H7 (cell line): ENCODE measurements at regions not wholly inside any gene's neighbourhood (a gene's known extent, or its start where the extent isn't known, plus 50 kb on each side); places are given as distances from the start of the nearest gene placed in this dataset.
"Not testable (repeated sequence)": the region's sequence is repeated elsewhere in the genome, so short reads cannot be mapped to it uniquely, and the experiment has no call there.

Experiments
- DNase-seq: peaks from one replicate; pipeline ENCODE4 v3.0.0; 2012
- H3K27me3 ChIP-seq: 2 replicates; pipeline ENCODE4 v1.6.0; 2011; ENCODE audit warnings: mild to moderate bottlenecking, low read length; ENCODE audit not compliant: control insufficient read depth, insufficient read depth
- H3K36me3 ChIP-seq: replicated peaks from 2 replicates; pipeline ENCODE4 v1.5.1; 2011; ENCODE audit warnings: low read length; ENCODE audit not compliant: control insufficient read depth, insufficient read depth
- H3K4me3 ChIP-seq: 2 replicates; pipeline ENCODE4 v1.5.1; 2011; ENCODE audit warnings: low read depth, mild to moderate bottlenecking, control low read depth, low read length, moderate library complexity; ENCODE audit not compliant: insufficient read depth

- H3K36me3 ChIP-seq = no peaks in the 10 kb centered on the region
- no peaks in the 10 kb centered on the region for H3K27me3 ChIP-seq
- H3K4me3 ChIP-seq = no peak overlapping the region
- DNase-seq = no peak
Measured at GRCh38 chr13:61138857-61139256, 276.8 kb downstream of the PCDH20 start.

- no peak for DNase-seq
- Histone ChIP-seq H3K36me3 (no peaks in the 10 kb centered on the region), H3K27me3 (no peaks in the 10 kb centered on the region), H3K4me3 (no peak overlapping the region)
Measured at GRCh38 chr13:61136515-61136914, 279.1 kb downstream of the PCDH20 start.

GRCh38 chr13:61136093-61136492, 279.6 kb downstream of the PCDH20 start:
- no peak overlapping the region for H3K4me3 ChIP-seq
- H3K36me3 ChIP-seq = no peaks in the 10 kb centered on the region
- no peaks in the 10 kb centered on the region for H3K27me3 ChIP-seq
- no peak for DNase-seq

- no peaks in the 10 kb centered on the region for H3K36me3 ChIP-seq
- no peaks in the 10 kb centered on the region for H3K27me3 ChIP-seq
- DNase-seq = no peak
- no peak overlapping the region for H3K4me3 ChIP-seq
Measured at GRCh38 chr13:61135583-61135982, 280.1 kb downstream of the PCDH20 start.

- no peaks in the 10 kb centered on the region for H3K36me3 ChIP-seq
- DNase-seq = no peak
- no peaks in the 10 kb centered on the region for H3K27me3 ChIP-seq
- no peak overlapping the region for H3K4me3 ChIP-seq
Measured at GRCh38 chr13:61128850-61129645, 286.6 kb downstream of the PCDH20 start.

GRCh38 chr13:61123538-61124289, 291.9 kb downstream of the PCDH20 start:
- no peak overlapping the region for H3K4me3 ChIP-seq
- H3K27me3 ChIP-seq = no peaks in the 10 kb centered on the region
- no peak for DNase-seq
- H3K36me3 ChIP-seq = no peaks in the 10 kb centered on the region

- no peak for DNase-seq
- no peaks in the 10 kb centered on the region for H3K27me3 ChIP-seq
- H3K4me3 ChIP-seq = no peak overlapping the region
- no peaks in the 10 kb centered on the region for H3K36me3 ChIP-seq
Measured at GRCh38 chr13:61113140-61113658, 302.4 kb downstream of the PCDH20 start.

GRCh38 chr13:61111529-61111928, 304.1 kb downstream of the PCDH20 start:
- H3K4me3 ChIP-seq = no peak overlapping the region
- no peaks in the 10 kb centered on the region for H3K27me3 ChIP-seq
- no peaks in the 10 kb centered on the region for H3K36me3 ChIP-seq
- DNase-seq = no peak

GRCh38 chr13:61110732-61111131, 304.9 kb downstream of the PCDH20 start:
- no peaks in the 10 kb centered on the region for H3K36me3 ChIP-seq
- no peak overlapping the region for H3K4me3 ChIP-seq
- DNase-seq = no peak
- H3K27me3 ChIP-seq = no peaks in the 10 kb centered on the region

GRCh38 chr13:61109741-61110140, 305.9 kb downstream of the PCDH20 start:
- no peak for DNase-seq
- H3K4me3 ChIP-seq = no peak overlapping the region
- H3K36me3 ChIP-seq = no peaks in the 10 kb centered on the region
- H3K27me3 ChIP-seq = no peaks in the 10 kb centered on the region

GRCh38 chr13:61107989-61108388, 307.7 kb downstream of the PCDH20 start:
- H3K36me3 ChIP-seq = no peaks in the 10 kb centered on the region
- no peak overlapping the region for H3K4me3 ChIP-seq
- DNase-seq = no peak
- H3K27me3 ChIP-seq = no peaks in the 10 kb centered on the region

- Histone ChIP-seq H3K36me3 (no peaks in the 10 kb centered on the region), H3K4me3 (no peak overlapping the region)
- DNase-seq = no peak
Measured at GRCh38 chr13:61095885-61096284, 319.8 kb downstream of the PCDH20 start.

GRCh38 chr13:61094865-61095264, 320.8 kb downstream of the PCDH20 start:
- Histone ChIP-seq H3K4me3 (no peak overlapping the region), H3K27me3 (no peaks in the 10 kb centered on the region), H3K36me3 (no peaks in the 10 kb centered on the region)
- DNase-seq = no peak

More at GRCh38 chr13:61095885-61096284, 319.8 kb downstream of the PCDH20 start:
- H3K27me3 ChIP-seq = no peaks in the 10 kb centered on the region

GRCh38 chr13:61089894-61090293, 325.8 kb downstream of the PCDH20 start:
- DNase-seq, H3K36me3 ChIP-seq, H3K27me3 ChIP-seq, H3K4me3 ChIP-seq: not testable (repeated sequence)

- H3K4me3 ChIP-seq = no peak overlapping the region
- H3K36me3 ChIP-seq = no peaks in the 10 kb centered on the region
- DNase-seq = no peak
- H3K27me3 ChIP-seq = no peaks in the 10 kb centered on the region
Measured at GRCh38 chr13:61086087-61086486, 329.6 kb downstream of the PCDH20 start.
